DMS114 treated with DMSO at 0.1 percent for 48 hours (cell line): ENCODE measurements at regions not wholly inside any gene's neighbourhood (a gene's known extent, or its start where the extent isn't known, plus 50 kb on each side); places are given as distances from the start of the nearest gene placed in this dataset.

Experiments used
- DNase-seq: peaks from one replicate; lab custom pipeline; 2025; ENCODE audit not compliant: unreplicated experiment; lab: John Stamatoyannopoulos, UW

DNA sequence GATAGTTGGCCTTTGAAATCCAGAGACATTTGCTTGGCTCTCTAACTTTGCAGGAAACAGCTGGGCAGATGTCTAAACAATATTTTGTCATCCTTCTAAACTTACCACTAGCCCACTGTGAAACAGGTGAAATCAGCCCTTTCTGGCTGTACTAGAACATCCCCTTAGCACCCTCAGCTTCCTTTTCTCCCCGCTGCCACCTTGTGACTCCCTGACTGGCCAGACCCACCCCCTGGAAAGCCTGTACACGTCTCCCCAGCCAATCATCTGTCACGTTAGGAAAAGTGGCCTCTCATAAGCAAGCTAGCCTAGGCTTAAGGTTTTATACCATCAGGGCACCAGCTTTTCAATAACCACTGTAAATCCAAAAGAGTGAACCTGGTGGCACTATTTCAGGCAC is 88.6 kb upstream of the E2F3 start:
- no peak for DNase-seq

DNA sequence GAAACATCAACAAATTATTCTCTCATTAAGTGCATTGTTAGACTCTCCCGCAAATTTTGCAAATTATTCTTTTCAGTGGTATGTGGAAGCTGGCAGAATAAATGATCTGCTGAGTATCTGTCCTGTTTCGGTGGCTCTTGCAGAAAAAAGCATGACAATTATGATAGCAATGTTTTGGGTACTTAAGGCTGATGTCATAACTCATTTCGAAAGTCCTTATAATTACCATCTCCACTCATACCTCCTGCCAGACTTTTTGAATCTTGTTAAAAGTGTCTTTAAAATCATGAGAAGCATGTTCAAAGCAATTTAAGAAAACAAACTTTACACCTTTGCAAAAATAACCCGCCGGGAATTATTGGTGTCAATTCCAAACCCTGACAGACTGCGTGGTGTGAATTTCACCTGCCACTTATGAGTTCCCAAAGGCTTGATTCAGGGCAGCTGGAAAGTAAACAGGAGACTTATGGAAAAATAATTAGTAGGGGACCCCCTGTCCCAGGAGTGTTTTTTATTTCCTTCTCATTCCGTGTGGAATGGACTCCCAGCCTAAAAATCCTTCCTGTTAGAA is 87.6 kb upstream of the E2F3 start:
- DNase-seq: no peak

DNA sequence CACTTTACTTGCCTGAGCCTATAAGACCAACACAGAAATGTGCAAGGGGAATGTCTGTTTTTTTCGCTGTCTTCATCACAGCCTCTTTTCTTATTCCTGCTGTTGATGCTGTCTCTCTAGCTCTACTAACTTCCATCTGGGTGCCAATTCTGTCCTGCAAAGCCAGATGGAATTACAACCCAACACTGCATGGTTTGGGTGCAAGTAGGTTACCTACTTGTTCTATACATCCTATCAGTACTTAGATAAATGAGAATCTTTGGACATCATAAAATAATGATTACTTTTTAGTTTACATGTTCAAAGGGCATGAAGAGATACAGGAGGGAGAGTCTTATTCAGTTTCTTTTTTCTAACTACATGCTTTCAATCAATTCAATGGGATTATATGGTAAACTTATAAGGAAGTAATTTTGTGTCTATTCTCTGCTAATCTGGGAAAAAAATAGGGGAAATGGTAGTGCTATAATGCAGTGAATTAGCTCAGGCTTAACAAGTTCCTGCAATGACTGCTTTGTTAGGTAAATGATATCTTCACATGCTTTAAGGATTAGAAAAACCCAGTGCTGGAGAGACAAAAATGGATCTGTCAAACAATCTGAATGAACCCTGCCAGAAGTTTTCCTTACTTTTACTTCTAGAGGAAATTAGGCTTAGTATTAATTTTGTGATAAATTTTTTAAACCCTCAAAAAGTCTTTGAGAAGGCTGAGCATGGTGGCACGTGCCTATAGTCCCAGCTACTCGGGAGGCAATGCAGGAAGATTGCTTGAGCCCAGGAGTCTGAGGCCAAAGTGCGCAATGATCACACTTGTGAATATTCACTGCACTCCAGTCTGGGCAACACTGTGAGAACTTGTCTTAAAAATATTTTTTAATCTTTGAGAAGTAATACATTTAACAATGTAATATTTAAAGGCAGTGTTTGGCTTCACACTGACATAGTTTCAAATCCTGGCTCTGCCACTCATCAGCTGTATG is 86.5 kb upstream of the E2F3 start:
- DNase-seq: no peak

DNA sequence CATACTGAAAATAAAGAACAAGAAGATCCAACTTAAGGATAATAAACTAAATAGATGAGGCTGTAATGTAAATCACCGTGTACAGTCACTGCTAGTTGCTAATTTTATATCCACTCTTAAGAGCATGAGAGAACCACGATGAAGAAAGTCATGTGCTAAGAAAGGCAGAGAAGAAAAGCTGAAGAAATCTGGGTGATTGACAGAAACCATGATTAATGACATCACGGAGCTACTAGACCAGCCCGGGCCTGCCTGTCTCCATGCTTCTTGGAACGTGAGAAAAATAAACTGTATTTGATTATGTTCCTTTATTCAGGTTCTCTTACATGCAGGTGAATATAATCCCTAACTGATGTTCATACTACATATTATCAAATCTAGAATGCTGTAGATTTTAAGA is 84.2 kb upstream of the E2F3 start:
- no peak for DNase-seq

DNA sequence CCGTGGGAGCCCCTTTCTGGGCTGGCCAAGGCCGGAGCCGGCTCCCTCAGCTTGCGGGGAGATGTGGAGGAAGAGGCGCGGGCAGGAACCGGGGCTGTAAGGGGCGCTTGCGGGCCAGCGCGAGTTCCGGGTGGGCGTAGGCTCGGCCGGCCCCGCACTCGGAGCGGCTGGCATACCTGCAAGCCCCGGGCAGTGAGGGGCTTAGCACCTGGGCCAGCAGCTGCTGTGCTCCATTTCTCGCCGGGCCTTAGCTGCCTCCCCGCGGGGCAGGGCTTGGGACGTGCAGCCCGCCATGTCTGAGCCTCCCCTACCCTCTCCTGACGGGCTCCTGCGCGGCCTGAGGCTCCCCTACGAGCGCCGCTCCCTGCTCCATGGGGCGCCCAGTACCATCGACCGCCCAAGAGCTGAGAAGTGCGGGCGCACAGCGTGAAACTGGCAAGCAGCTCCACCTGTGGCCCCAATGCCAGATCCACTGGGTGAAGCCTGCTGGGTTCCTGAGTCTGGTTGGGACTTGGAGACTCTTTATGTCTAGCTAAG is 82.8 kb upstream of the E2F3 start:
- DNase-seq: no peak

DNA sequence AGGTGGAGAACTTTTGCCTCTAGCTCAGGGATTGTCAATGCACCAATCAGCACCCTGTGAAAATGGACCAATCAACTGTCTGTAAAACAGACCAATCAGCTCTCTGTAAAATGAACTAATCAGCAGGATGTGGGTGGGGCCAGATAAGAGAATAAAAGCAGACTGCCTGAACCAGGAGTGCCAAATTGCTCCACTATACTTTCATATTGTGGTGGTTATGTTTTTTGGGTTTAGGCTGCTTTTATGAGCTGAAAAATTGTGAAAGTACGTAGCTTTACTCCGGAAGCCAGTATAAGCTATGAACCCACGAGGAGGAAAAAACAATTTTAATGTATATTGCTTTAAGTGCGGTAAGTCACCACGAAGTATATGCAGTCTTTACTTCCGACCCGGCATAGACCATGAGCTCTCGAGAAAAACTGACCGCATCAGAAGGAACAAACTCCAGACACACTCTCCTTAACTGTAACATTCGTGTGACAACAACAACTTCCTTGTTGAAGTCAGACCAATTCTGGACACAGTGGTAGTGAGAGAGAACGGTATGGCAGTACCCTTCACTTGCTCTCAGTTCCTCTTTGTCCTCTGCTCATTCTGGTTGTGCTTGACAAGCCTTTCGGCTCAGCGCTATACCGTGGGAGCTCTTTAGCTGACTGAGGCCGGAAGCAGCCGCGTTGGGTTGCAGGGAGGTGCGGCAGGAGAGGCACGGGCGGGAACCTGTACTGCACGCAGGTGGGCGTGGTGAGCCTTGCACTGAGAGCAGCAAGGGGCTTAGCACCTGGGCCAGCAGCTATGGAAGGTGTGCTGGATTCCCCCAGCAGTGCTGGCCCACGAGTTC is 81.9 kb upstream of the E2F3 start:
- DNase-seq: no peak

DNA sequence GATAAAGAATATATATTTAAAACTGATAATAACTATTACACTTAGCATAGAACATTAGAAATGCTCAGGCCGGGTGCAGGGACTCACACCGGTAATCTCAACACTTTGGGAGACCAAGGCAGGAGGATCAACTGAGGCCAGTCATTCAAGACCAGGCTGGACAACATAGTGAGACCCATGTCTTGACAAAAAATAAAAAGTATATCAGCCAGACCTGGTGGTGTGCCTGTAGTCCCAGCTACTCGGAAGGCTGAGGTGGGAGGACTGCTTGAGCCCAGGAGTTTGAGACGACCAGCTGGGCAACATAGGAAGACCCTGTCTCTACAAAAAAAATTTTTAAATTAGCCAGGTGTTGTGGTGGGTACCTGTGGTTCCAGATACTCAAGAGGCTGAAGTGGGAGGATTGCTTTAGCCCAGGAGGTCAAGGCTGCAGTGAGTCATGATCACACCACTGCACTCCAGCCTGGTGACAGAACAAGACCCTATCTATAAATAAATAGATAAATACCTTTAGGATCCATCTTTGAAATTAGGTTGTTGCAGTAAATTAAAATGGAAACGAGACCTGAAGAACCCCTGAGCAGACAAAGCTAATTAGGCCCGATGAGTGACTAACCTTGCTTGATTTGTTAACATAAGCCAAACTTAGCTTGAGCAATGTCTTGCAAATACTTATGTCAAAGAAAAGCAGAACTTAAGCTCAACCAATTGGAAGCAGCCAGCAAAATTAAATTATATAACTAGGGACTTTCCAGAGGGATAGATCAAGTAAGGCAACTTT is 75.8 kb upstream of the E2F3 start:
- DNase-seq: no peak

DNA sequence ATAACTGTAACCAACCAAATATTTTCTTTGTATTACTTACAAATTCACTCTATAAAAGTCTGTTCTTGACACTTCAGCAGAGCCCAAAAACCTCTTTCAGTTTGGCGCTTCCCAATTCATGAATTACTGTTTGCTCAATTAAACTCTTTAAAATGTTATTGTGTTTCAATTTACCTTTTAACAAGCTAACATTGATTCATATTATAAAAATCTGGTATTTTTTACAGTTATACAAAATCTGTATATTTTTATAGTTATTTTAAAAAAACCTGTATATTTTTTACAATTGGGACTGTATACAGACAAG is 75.3 kb upstream of the E2F3 start:
- DNase-seq: no peak

DNA sequence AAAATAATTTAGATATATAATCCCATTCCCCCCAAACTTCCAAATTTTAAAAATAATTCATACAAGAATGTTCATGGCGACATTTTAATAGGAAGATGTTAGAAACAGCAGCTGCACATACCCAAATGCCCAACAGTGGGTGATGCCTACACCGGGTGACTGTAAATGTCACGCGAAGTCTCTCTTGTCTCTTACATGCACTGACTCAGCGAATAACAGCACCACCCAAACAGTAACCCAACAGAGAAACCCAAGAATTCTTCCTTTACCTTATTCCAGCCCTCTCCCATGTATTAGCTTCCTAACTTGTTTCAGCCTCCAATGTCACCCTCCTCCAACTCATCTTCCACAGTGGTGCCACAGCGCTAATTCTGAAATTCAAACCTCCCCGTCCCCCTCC is 74.5 kb upstream of the E2F3 start:
- no peak for DNase-seq

DNA sequence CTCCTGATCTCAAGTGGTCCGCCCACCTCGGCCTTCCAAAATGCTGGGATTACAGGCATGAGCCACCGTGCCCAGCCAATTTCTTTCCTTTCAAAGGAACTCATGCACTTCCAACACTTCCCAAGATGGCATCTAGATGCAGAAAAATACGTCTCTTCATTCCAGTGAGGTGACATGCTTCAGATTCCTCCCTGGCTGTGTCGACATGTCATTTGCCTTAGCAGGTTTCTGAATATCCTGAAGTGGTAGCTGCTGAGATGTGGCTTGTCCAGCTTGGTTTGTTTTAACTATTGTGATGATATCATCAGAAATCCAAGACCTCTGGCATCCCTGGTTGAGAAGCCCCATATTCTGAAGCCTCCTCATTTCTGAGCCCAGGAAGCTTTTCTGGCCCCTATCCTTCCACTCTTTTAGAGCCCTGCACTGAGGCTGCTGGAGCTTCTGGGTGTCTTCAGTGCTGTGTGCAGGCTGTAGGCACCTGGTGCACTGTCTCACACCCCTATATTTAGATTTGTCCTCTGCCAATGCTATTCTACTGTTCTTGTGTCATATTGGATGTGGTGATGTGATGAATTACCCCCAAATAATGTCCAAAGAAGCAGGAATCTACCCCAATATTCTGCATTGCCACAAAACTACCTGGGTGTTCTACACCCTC is 73.3 kb upstream of the E2F3 start:
- DNase-seq: no peak

DNA sequence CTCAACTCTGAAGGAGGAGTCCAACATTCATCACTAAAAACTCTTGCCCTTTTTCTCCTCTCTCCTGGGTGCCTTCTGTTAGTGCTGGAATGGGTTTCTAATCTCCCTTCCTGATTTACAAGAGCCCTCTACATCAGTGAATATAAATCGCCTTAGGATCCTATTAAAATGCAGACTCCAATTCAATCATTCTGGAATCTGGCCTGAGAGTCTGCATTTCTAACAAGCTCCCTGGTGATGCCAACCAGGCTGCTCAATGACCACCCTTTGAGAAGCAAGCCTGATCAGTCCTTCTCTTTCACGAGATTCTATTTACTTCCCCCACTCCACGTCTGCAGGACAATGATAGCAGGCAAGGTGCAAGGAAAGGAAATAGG is 72.8 kb upstream of the E2F3 start:
- DNase-seq: no peak

DNA sequence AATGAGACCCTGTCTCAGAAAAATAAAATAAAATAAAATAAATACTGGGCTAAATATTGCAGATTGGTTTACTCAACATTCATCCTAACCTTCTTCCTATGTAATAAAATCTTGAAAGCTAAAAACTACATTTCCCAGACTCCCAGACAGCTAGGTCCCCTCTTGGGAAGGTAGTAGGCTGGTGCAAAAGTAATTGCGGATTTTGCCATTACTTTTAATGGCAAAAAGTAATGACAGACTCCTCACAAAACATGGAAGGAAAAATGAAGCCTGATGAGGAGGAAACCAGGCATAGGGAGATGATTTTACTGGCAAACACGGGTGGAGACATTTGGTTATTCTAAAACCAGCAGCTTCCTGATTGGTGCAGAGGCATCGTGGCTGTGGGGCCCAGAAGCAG is 70.6 kb upstream of the E2F3 start:
- DNase-seq: no peak

DNA sequence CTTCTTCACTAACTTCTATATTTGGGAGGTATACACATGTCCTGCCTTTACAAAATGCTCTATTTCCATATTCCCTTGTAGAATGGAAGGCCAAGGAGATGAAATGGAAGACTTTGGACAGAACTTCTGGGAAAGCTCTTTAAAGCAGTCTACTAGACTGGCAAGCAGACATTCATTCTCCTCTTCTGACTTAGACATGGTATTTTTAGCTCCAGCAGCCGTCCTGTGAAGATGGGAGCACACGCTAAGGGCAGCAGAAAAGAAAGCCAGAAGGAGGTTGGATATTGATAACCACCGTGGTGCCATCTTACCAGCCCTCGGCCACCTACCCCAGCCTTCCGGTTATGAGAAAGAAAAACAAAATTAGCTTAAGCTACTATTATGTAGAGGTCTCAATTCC is 70.1 kb upstream of the E2F3 start:
- DNase-seq: no peak

DNA sequence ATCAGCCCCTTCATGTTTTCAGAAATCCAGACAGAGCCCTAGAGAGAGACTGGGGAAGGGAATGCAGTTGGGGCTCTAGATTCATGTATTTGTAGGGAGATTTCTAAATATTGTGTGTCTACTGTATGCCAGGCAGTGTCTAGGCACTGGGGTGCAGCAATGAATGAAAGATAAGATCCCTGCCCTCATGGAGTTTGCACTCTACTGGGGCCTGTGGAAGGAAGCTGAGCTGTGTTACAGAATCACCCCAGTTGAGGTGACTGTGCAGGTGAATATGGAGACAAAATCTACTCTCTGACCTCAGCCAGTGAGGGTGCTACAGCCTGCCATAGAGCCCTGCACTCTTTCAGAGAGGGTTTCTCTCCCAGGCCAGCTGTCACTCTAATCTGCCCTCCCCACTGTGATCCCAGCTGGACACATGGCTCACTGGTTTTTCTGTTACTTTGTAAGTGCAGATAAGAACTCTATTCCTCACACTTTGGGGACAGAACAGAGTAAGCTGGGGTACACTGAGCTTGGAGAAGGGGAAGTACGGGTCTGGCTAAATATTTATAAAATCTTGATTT is 69.2 kb upstream of the E2F3 start:
- no peak for DNase-seq

DNA sequence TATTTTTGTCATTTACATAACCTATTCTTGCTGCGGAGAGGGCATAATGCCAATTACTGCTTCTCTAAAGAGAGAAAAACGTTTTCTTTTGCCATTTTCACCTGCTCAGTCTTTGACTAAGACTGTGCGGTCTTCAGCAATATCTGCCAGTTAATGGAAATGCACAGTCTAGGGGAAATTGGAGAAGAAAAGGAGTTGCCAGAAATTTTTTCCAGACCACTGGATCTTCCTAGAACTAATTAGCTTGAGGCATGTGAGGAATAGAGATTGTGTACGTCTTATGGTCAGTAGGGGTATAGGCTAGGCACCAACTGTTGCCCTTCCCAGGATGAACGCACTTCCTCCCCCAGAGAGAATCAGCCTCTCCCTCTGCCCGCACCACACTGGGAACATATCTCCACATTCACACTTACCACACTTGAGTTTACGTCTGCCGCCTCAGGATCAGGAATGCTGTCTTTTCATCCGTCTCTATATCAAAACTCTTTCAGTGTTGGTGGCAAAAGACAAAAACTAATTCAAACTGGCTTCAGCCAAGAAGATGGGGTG is 67.9 kb upstream of the E2F3 start:
- DNase-seq: no peak

DNA sequence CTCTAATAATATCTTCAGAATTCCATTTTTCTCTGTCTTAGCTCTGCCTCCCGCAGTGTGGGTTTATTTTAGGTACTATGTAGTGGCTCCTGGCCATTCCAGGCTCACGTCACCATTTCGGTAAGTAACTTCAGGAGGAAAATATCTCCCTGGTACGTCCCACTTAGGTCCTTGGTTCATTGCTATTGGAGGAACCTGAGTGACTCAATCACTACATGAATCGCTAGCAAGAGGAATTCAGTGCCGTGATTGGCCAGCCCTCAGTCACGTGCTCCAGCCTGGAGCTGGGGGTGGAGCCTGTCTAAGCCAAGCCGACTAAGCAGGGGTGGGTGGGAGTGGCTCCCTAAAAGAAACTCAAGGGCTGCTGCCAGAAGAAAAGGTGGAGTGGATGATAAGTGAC is 67.3 kb upstream of the E2F3 start:
- DNase-seq: no peak

DNA sequence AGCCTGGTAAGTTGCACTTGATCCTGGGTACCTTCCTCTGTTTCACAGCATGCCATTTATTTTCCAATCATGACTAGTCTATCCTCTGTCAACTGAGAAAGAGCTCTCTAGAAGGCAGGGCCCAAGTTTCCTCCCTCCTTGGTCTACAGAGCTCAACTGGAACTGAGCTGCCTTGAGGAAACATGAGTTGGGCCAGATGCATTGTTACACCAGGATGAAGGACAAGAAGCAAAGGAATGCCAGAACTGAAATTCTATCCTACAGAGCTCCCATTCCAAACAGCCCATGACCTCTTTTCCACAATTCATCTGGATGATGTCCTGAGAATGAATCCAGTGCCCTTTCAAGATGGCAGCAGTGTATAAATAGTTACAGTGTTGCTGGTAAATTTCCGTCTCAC is 66.7 kb upstream of the E2F3 start:
- DNase-seq: no peak

DNA sequence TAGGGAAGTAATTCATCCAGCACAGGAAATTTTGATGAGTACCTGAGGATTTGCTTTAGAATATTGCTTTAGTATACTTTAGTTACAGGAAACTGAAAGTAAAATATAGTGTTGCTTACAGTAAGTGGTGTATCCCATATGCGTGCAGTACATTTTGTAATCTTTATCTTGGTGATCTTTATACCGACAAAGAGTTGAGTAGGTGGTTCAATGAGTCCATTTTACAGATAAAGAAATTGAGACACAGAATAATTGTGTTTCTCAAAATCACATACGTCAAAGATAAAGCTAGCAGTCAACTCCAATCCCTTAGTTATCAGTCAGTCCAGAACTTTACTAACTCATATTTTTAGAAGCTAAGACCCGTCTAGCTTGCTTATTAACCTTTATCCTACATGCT is 65.8 kb upstream of the E2F3 start:
- DNase-seq: no peak

DNA sequence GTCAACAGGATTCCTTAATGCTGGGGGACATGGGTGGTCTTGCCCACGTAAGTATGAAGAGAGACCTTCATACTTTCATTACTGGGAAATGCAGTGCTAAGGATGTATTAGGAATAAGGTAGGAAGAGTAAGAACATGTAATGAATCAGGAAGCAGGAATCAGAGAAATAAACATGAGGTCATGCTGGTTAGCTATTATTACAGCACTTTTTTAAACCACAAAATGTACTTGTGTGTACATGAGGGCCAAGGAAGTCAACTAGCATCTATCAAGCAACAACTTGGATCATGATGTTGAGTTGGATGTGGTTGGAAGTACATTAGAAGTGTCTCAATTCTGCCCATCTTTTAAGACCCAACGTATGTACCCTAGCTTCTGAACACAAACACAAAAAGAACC is 63.5 kb upstream of the E2F3 start:
- DNase-seq: no peak
